HuH-7 (cell line): ENCODE measurements at regions not wholly inside any gene's neighbourhood (a gene's known extent, or its start where the extent isn't known, plus 50 kb on each side); places are given as distances from the start of the nearest gene placed in this dataset.

Experiments used
- DNase-seq: peaks from one replicate; pipeline ENCODE4 v3.0.0; 2011; ENCODE audit warnings: low spot score

DNA sequence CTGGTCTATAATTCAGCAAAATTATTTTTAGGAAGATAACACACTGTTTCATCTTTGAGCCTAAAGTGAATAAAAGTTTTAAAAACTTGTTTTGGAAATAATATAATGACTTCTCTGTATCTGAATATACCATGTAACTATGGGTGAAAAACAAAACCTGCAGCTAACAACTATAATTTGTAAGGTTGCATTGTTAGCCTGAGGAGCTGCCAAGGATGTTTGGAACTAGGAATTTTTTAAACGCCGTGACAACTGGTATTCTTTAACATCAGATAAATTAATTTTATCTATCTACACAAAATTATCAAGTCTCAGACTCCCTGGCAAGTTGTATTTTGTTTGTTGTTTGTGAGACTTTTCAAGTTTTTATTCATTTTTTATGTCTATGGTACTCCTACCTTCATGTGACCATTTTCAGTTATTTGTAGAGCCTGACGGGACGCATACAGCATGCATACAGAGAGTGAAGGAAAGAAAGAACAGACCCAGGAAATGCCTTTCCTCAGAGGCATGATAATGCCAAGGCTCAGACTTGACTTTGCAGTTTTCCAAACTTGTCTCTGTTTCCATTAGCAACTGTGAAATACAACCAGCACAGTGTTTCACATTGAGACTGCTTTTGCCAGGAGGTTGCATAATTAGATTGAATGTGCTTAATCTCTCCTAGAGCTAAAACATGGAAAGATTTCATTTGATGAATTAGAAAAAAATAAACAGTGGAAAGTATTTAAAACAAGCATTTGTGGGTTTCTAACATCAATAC lies 60.8 kb upstream of the ARHGEF26 start:
- DNase-seq: no peak

GRCh38 chr3:154061001-154061370 lies 60.2 kb upstream of the ARHGEF26 start:
- no peak for DNase-seq

GRCh38 chr3:154062513-154062912 lies 58.7 kb upstream of the ARHGEF26 start:
- no peak for DNase-seq

- DNase-seq: no peak
Observed at GRCh38 chr3:154071146-154071545, 50.0 kb upstream of the ARHGEF26 start.
